ENCODE measurements at regions not wholly inside any gene's neighbourhood (a gene's known extent, or its start where the extent isn't known, plus 50 kb on each side); places are given as distances from the start of the nearest gene placed in this dataset.

DNA sequence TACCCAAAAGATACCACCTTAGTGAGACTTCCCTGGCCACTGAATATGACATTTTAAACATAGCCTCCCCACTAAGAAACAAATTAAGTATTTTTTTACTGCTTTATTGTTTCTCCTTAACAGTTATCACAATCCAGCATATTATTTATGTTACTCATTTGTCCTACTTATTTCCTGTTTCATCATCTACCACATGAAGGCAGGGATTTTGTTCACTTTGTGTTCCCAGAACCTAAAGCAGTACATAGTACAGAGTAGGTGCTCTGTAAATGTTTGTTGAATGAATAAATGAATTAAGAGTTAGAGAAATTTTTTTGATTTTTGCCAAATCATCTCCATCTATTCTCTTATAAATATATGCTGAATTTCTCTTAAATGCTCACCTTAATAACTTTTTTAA lies 318.4 kb upstream of the GIMD1 start:
- CTCF ChIA-PET: no interaction called here

DNA sequence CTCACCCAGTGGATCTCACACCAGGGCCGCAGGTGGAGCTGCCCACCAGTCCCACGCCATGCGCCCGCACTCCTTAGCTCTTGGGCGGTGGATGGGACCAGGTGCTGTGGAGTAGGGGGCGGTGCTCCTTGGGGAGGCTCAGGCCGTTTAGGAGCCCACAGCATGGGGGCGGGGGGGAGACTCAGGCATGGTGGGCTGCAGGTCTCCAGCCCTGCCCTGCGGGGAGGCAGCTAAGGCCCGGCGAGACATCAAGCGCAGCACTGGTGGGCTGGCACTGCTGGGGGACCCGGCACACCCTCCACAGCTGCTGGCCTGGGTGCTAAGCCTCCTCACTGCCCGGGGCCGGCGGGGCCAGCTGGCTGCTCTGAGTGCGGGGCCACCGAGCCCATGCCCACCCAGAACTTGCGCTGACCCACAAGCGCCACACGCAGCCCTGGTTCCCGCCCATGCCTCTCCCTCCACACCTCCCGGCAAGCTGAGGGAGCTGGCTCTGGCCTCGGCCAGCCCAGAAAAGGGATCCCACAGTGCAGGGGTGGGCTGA lies 312.9 kb upstream of the GIMD1 start:
- ChIA-PET POLR2A (no interaction called here), CTCF (no interaction called here)

More for the DNA sequence above, 318.4 kb upstream of the GIMD1 start:
- POLR2A ChIA-PET: no interaction called here

DNA sequence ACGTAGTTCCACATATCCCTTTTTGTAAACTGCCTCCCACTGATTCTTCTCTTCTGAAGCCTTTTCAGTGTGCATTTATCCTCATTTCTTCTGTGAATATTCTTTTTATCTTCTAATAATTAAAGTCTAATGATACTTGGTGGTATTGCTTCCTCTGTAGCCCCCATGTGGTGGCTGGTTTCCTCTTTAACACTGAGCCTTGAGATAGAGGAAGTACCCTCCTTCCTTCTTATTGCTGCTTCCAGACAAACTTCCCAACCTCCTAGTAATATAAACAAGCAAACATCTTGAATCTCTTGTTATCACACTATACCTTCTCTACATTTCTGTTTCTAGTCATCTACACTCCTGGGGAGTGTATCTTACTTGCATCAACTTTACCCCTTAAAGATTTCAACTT lies 310.5 kb upstream of the GIMD1 start:
- POLR2A ChIA-PET: no interaction called here
- CTCF ChIA-PET: no interaction called here

DNA sequence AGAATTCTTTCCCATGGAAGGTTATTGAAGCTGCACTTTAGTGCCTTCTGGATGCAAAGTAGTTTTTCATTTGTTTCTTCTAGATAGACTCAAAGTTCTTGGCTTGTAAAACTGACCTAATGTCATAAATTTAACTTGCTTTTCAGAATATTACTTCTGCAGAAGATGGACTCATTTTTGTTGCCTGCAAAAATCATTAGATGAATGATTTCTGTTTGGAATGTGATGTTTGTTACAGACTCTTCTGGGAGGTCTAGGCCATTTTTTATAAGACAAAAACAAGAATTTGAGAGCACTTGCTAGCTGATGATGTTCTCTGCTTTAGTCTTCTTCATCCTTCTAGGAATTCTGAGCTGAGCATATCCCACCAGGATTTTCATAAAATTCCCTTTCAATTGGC lies 308.6 kb upstream of the GIMD1 start:
- CTCF ChIA-PET: no interaction called here
- POLR2A ChIA-PET: no interaction called here

DNA sequence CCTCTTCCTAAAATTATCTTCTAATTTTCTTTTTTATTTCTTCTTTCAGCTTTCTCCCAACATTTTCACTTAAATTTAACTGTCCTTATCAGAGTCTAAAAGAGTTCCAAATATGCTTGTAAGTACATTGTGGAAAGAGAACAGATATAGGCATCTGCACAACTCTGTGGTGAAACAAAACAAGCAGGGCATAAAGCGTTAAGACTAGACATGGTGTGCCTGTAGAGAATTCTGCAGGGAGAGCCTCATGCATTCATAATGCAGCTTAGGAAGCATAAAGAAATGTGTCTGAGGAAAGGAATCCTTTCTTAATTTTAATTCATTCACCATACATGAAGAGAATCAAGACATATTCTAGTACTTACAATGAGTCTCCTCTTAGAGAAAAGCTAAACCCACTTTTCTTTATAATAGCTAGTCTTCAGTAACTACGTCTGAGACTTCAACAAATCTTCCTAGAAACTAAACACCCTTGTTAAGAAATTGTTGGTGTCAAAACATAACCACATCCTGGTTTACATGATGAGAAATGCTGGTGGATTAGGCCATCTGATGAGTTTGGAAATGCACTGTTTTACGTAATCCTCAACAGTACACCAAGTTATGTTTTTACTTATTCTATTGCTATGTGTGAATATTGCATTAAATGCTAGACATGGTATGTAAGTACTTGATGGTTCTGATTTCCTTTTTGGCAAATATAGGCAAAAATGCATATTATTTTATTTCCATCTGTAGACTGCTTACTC lies 307.8 kb upstream of the GIMD1 start:
- ChIA-PET CTCF (no interaction called here), POLR2A (no interaction called here)

DNA sequence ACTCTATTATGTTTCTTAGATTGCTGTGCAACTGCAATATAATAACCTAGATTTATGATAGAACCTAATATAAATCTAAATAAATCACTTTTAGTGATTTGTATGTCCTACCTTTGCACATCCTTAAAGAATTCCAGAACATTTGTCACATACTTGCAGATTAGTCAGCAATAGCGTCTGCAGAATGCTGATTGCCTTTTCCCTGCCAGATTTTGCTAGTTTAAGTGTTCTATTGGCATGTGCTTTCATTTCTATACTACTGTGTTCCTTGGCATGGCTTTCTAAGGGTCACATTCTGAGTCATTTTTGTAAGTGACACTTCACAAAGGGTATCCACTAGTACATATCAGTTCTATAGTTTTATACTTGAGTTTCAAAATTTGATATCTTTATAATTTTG lies 303.1 kb upstream of the GIMD1 start:
- ChIA-PET CTCF (no interaction called here), POLR2A (no interaction called here)

DNA sequence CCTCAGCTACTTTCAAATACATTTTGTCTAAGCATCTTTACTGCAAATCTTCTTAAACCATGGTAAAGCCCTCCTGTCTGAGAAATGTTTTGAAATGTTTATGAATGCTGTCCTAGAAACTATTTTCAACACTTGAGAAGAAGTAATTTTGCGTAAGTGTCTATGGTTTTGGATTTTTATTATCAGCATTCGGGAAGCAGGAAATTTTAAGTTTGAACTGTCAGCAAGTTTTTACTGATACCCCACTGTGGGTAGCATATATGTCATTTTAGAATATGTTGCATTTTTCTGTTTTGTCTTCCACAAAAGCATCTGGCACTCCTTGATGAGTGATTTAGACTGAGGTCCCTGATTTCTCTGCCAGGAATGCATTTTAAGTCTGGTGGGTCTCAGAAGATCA lies 302.4 kb upstream of the GIMD1 start:
- ChIA-PET CTCF (no interaction called here), POLR2A (no interaction called here)

DNA sequence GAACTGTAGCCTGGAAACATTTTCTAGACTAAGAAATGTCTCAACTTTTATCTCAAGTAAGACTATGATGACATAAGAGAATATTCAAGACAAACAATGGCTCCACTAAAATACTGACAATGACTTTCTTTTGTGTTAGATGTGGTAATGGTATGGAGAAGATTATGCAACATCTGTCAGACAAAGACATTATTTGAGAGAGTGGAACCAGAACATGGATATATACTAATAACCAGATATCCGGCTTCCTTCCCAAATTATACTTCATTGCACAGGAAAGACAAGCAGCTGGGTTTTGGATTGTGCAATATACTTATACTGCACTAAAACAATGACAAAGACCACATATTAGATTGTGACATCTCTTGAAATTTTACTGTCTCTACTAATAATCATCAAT lies 290.8 kb upstream of the GIMD1 start:
- ChIA-PET CTCF (no interaction called here), POLR2A (no interaction called here)

DNA sequence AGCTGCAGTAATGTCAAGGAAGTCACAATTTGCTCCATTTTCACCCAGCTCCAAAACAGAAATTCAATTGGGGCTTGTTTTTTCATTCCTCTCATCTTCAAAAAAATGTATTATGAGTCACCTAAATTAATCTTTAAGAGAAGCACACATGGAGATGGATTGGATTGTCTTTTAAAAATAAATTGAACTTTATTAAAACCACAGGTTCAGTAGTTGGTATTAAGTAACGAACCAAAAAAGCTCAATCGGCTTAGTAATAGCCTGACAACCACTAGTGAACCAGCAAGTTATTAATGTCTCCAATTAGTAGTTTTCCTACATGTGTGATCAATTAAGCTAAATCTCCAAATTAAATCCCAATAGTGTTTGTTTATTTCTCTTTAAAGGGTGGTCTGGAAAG lies 283.5 kb upstream of the GIMD1 start:
- CTCF ChIA-PET: no interaction called here

DNA sequence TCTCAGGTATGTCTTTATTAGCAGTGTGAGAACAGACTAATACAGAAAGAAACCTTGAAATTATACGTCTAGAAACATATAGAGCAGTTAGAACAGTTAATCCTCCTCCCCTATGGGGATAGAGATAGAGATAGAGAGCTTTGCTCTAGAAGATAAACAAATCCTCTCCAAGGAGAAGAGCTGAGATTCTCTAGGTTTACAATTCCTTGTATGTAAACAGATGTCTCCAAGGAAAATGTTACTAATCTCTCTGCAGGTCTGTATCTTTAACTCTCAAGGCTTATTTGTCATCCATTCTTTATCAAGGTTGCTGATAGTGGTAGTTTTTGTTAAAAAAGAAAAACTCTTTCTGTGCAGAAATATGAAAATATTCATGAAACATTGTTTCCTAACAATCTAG lies 282.1 kb upstream of the GIMD1 start:
- CTCF ChIA-PET: interaction anchor here (0.5 kb wide), 1 partner anchor 47 kb away, joined by 3 read pairs; no protein-coding TSS in a partner anchor
- POLR2A ChIA-PET: no interaction called here

More for the DNA sequence above, 283.5 kb upstream of the GIMD1 start:
- POLR2A ChIA-PET: no interaction called here

DNA sequence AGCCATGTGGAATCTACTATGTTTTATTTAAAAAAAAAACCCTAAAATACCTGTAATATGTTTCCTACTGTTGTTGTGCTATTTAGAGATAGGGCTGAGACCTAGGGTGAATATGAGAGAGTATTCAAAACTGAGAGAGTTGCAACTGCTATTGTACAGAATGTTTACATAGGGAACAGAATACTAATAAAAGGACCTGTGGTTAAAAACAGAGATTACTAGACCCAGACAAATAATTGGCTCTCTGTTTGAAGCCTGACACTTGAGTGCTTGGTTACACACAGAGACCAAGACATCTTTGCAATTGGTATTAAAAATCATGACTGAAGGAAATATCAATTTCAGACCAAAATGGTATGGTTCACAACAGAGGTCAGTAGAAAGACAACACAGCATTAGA lies 278.9 kb upstream of the GIMD1 start:
- CTCF ChIA-PET: no interaction called here
- POLR2A ChIA-PET: no interaction called here

DNA sequence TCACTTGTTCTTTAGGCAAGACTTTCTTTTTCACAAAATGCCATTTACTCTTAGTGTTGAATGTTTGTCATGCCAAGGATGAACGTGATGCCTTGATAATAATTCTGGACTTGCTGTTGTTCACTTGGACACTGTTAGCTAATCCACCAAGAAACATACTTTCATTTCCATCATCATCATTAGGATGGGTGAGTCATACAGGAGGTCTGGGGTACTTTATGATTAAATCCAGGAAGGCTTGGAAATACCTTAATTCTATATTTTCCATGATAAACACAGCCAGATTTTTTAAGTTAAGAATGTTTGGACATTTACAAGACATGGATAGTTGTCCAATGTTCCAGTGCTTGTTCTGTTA lies 260.7 kb upstream of the GIMD1 start:
- ChIA-PET CTCF (no interaction called here), POLR2A (no interaction called here)

DNA sequence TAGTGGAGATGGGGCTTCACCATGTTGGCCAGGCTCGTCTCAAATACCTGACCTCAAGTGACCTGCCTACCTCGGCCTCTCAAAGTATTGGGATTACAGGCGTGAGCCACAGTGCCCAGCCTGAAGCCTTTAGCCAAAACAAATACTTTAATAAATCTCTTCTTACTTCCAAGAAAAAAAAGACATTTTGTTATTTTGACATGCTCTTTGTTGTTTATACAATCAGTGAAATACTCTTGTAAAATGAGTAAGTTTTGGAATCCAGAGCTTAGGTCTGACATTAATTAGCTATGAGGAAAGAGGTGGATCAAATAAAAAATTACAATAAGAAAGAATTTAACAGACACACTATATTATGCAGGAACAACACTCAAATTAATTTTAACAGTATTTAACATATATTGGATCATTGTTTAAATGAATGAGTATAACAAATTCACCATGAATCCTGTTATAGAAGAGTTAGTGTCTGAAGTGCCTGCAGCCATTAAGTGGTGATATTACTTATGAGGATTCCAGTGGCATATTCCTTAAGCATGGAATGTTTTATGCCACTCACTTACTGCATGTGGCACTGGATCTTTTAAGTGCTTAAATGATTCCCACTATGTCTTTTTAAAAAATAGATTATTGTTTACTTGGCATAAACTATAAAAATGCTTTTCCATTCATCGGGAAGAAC lies 260.1 kb upstream of the GIMD1 start:
- POLR2A ChIA-PET: no interaction called here
- CTCF ChIA-PET: no interaction called here

DNA sequence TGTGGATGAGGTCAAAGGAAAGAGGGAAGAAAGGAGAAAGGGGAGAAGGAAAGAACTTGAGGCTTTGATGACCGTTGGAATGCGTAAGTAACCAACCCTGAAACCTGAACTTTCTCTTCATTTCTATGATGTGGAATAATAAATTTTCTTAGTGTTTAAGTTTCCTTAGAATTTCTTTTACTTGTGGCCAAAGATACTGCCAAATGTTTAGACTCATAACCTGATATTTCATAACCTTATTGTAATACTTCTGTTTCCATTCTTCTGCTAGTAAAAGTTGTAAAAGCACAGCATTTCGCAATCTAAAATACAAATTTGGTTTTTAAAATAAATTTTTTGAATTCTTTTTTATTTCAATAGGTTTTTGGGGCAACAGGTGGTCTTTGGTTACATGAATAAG lies 258.5 kb upstream of the GIMD1 start:
- ChIA-PET CTCF (no interaction called here), POLR2A (no interaction called here)

DNA sequence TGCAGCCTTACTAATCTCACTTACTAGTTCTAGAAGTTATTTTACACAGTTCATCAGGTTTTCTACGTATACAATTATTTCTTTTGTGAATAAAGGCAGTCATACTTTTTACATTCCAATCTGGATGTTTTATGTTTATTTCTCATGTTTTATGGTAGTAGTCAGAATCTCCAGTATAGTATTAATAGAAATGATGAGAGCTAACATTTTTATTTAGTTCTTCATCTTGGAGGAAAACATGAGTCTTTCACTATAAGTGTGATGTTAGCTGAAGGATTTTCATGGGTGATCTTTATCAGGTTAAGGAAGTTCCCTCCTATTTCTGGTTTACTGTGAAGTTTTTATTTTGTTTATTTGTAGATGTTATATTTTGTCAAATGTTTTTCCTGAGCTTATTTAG lies 256.1 kb upstream of the GIMD1 start:
- CTCF ChIA-PET: no interaction called here
- POLR2A ChIA-PET: no interaction called here

DNA sequence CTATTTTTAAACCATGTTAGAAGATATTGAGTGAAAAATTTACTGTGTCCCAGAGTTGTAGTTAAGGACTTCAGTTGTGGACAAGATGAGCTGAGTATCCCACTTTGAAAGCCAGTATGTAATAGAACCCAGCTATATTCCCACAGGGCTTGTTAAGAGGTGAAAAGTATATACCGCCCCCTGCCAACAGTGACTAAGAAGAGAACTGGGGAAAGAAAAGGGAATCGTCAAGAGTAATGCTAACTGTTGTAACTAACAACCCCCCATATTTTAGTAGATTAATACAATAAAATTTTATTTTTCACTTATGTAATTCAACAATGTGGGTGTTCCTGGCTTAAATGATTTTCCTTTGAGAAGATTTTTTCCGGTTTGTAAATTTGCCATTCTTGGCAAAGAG lies 250.4 kb upstream of the GIMD1 start:
- CTCF ChIA-PET: no interaction called here

DNA sequence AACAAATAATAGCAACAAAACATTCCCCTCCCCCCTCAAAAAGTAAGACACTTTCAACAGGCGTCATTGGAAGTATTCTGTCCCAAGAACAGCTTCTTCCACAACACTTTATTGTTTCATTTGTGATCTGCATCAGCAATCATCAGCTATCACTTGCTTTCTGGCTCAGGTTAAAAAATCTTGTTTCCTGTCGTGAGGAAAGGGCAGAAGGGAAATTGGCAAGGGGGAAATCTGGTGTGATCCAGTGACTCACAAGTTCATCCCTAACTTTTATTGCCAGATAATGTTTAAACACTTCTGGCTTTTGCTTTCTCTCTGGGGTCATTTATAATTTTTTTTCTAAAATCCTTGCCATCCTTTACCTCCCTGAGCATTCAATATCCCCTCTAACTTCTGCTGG lies 247.4 kb upstream of the GIMD1 start:
- POLR2A ChIA-PET: no interaction called here
- CTCF ChIA-PET: no interaction called here

More for the DNA sequence above, 250.4 kb upstream of the GIMD1 start:
- POLR2A ChIA-PET: no interaction called here

DNA sequence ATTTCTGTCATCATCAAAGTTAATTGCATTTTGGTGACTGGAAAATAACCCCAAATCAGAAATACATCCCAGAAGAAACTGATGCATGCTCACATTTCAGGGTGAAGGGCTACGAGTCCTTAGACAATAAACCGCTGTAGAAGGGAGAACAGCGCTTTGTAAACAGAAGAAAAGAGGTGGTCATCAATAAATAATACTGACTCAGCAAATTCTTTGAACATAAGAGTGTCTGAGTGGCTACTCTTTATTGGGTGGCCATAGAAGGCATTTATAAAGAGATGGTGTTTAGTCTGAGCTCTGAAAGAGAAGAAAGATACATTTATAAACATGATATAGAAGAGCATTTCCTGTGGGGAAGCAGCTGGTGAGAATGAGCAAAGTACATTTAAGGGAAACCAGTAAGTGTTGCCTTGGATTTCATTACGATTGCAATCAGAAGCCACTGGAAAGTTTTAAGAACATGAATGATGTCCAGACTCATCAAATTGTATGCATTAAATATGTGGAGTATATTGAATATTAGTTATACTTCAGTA lies 246.9 kb upstream of the GIMD1 start:
- ChIA-PET POLR2A (no interaction called here), CTCF (no interaction called here)

DNA sequence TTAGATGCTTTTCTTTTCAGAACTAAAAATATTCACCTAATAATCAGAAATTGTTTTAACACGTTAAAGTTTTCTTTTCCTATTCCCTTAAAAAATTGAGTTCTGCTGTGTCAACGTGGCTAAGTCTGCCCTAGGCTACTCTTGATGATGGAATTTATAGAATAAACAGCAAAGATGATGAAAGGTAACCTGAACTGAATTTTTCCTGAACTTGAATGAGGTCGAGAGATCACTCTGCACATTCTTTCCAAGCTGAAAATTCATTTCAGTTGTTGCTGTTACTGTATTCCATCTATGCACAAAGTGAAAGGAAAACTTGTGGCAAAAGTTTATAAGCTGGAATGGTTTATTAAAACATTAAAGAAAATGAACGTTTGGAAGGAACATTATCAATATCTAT lies 245.9 kb upstream of the GIMD1 start:
- CTCF ChIA-PET: no interaction called here
- POLR2A ChIA-PET: no interaction called here

DNA sequence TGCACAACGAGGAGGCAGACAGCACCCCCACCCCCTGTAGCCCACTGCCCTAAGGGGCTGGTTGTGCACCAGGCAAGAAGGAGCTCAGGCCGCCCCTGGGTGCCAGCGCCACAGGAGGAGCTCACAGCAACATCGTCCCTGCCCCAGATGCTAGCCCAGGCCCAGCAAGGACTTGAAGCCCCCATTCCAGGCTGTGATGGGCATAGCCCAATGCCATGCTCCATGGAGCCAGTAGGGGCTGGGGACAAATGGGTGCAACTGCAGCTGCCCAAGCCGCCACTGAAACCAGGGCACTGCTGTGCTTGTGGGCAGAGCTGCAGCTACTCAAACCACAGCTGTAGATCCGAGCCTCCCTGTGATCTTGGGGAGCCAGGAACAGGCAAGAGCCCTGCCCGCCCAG lies 241.3 kb upstream of the GIMD1 start:
- CTCF ChIA-PET: no interaction called here

DNA sequence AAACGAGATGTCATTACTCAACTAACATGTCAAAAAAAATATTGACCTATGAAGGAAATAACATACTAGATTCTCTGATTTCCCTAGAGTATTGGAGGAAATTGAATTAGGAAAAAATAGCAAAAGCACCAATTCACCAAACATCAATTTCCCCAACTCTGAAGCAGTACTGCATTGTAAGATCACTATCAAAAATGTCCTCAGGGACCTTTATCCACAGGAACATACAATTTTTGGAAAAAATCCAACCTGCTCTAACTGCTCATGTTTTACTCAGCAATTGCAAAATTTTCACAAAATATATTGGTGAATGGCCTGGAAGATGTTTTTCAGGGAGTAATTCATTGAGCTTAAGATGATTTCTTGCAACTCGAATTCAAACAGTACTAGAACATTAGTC lies 239.0 kb upstream of the GIMD1 start:
- POLR2A ChIA-PET: no interaction called here
- CTCF ChIA-PET: no interaction called here

More for the DNA sequence above, 241.3 kb upstream of the GIMD1 start:
- POLR2A ChIA-PET: no interaction called here
